ENCODE measurements at regions not wholly inside any gene's neighbourhood (a gene's known extent, or its start where the extent isn't known, plus 50 kb on each side); places are given as distances from the start of the nearest gene placed in this dataset.
A peak's percentile ranks its signal among the peaks of the same experiment; 100 is the strongest.

DNA sequence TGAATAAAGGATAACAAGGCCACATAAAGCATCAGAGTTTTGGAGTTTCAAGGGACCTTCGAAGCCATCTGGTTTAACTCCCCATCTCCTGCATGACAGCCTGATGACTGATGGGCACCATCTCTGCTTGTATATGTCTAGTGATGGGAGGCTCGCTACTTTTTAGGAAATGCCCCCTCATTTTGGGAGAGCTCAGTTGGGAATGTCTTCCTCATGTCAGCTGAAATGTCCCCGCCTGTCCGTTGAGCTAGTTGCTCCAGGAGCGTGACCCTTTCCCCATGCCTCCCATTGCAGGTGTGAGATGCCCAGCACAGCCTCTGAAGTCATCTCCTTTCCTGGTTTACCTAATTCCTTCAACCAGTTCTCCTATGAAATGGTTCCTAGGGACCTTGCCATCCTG, 69.6 kb upstream of the CAPRIN2 start:
- Histone ChIP-seq H3K27me3 (ENCODE audit: insufficient read depth, low read length) (peaks cover 4% of the 10 kb centered on the region; the same call in 1 of the 2 replicates), H3K9ac (ENCODE audit: low read length) (no peak overlapping the region), H3K9me3 (ENCODE audit: low read length) (no peaks in the 10 kb centered on the region), H4K20me1 (ENCODE audit: insufficient read depth, low read length) (no peaks in the 10 kb centered on the region), H3F3A (ENCODE audit: insufficient read depth, low read length) (no peaks in the 10 kb centered on the region), H3K79me2 (ENCODE audit: insufficient read depth, low read length) (no peaks in the 10 kb centered on the region), H3K9me2 (ENCODE audit: low read depth, low read length) (no peaks in the 10 kb centered on the region), H3K4me3 (ENCODE audit: low read depth, low read length, poor library complexity, severe bottlenecking) (no peak overlapping the region), H2AFZ (ENCODE audit: low read length) (no peak overlapping the region), H3K4me2 (ENCODE audit: low read length) (no peak overlapping the region), H3K4me1 (ENCODE audit: insufficient read depth, low read length, severe bottlenecking) (no peaks in the 10 kb centered on the region), H3K36me3 (ENCODE audit: insufficient read depth, low read length) (no peaks in the 10 kb centered on the region), H3K27ac (ENCODE audit: low read depth, low read length, poor library complexity, severe bottlenecking) (no peak overlapping the region)
- TF ChIP-seq EZH2 (IDR thresholded peaks at IDR 0.05; ENCODE audit: borderline replicate concordance, low read length): no peak
- TF ChIP-seq, protein P1, sequence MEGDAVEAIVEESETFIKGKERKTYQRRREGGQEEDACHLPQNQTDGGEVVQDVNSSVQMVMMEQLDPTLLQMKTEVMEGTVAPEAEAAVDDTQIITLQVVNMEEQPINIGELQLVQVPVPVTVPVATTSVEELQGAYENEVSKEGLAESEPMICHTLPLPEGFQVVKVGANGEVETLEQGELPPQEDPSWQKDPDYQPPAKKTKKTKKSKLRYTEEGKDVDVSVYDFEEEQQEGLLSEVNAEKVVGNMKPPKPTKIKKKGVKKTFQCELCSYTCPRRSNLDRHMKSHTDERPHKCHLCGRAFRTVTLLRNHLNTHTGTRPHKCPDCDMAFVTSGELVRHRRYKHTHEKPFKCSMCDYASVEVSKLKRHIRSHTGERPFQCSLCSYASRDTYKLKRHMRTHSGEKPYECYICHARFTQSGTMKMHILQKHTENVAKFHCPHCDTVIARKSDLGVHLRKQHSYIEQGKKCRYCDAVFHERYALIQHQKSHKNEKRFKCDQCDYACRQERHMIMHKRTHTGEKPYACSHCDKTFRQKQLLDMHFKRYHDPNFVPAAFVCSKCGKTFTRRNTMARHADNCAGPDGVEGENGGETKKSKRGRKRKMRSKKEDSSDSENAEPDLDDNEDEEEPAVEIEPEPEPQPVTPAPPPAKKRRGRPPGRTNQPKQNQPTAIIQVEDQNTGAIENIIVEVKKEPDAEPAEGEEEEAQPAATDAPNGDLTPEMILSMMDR (IDR thresholded peaks at IDR 0.05; ENCODE audit: low read length): no peak

DNA sequence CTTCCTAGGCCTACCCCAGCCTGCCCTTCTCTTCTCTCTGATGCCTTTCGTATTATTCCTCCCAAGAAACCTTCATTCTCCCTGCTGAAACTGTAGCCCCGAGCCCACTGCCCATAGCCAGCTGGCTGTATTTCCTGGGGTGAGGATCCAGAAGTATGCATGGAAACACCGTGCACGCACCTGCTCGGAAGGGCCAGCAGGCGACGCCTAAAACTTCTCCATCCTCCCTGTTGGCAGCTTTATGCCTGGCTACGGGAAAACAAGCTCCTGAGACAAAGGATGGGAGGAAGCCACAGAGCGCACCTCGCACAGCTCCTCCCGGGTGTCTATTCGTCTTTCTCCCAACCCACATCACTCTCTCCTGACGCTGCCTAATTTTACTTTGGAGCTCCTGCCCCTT, 69.0 kb upstream of the CAPRIN2 start:
- H3K27me3 ChIP-seq (ENCODE audit: insufficient read depth, low read length): peaks cover 4% of the 10 kb centered on the region; the same call in 1 of the 2 replicates
- H3K36me3 ChIP-seq (ENCODE audit: insufficient read depth, low read length): no peaks in the 10 kb centered on the region
- no peaks in the 10 kb centered on the region for H3K4me1 ChIP-seq (ENCODE audit: insufficient read depth, low read length, severe bottlenecking)
- no peaks in the 10 kb centered on the region for H3K79me2 ChIP-seq (ENCODE audit: insufficient read depth, low read length)
- no peak overlapping the region for H3K4me3 ChIP-seq (ENCODE audit: low read depth, low read length, poor library complexity, severe bottlenecking)
- H3K9me3 ChIP-seq (ENCODE audit: low read length): no peaks in the 10 kb centered on the region
- no peak overlapping the region for H3K9ac ChIP-seq (ENCODE audit: low read length)
- no peaks in the 10 kb centered on the region for H3F3A ChIP-seq (ENCODE audit: insufficient read depth, low read length)
- no peak overlapping the region for H3K4me2 ChIP-seq (ENCODE audit: low read length)
- H3K9me2 ChIP-seq (ENCODE audit: low read depth, low read length): no peaks in the 10 kb centered on the region
- no peaks in the 10 kb centered on the region for H4K20me1 ChIP-seq (ENCODE audit: insufficient read depth, low read length)
- no peak overlapping the region for H3K27ac ChIP-seq (ENCODE audit: low read depth, low read length, poor library complexity, severe bottlenecking)
- no peak for TF ChIP-seq EZH2 (IDR thresholded peaks at IDR 0.05; ENCODE audit: borderline replicate concordance, low read length)
- TF ChIP-seq, protein P1 (IDR thresholded peaks at IDR 0.05; ENCODE audit: low read length): no peak
- no peak overlapping the region for H2AFZ ChIP-seq (ENCODE audit: low read length)

DNA sequence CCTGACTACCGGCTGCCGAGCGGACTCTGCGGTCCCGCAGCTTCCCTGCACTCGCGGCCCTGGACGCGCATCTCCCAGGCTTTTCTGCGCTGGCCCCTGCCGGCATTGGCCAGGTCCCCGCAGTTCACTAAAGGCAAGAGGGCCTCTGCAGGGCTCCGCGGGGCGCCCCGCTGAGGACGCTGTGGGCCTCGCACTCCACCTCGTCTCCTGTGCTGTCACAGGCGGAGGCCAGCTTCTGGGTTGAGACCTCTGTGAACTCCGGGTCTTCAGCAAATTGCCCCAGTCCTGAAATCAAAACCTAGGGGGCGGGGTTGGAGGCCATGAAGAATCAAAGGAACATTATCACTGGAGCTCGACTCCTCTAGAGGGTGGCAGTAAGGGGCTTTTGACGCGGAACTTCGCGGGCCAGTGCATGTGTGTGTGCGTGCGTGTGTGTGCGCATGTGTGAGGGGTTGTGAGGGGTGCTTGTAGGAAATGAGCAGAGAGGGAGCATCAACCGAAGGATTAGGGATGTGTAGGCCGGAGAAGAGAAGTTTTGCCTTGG, 68.5 kb upstream of the CAPRIN2 start:
- Histone ChIP-seq H3K9me2 (ENCODE audit: low read depth, low read length) (no peaks in the 10 kb centered on the region), H3K36me3 (ENCODE audit: insufficient read depth, low read length) (no peaks in the 10 kb centered on the region), H3K27me3 (ENCODE audit: insufficient read depth, low read length) (peaks cover 7% of the 10 kb centered on the region), H2AFZ (ENCODE audit: low read length) (no peak overlapping the region), H4K20me1 (ENCODE audit: insufficient read depth, low read length) (no peaks in the 10 kb centered on the region), H3K27ac (ENCODE audit: low read depth, low read length, poor library complexity, severe bottlenecking) (no peak overlapping the region), H3F3A (ENCODE audit: insufficient read depth, low read length) (no peaks in the 10 kb centered on the region), H3K79me2 (ENCODE audit: insufficient read depth, low read length) (no peaks in the 10 kb centered on the region), H3K4me1 (ENCODE audit: insufficient read depth, low read length, severe bottlenecking) (no peaks in the 10 kb centered on the region), H3K9ac (ENCODE audit: low read length) (no peak overlapping the region), H3K4me2 (ENCODE audit: low read length) (peak overlapping the region; percentile 52; the same call in 1 of the 2 replicates), H3K9me3 (ENCODE audit: low read length) (no peaks in the 10 kb centered on the region), H3K4me3 (ENCODE audit: low read depth, low read length, poor library complexity, severe bottlenecking) (peak overlapping the region; percentile 25)
- TF ChIP-seq, protein P1 (IDR thresholded peaks at IDR 0.05; ENCODE audit: low read length): 0 out of 2 replicates have a peak, but pooled peaks have one; percentile 6
- TF ChIP-seq EZH2 (IDR thresholded peaks at IDR 0.05; ENCODE audit: borderline replicate concordance, low read length): no peak
